ENCODE measurements at regions not wholly inside any gene's neighbourhood (a gene's known extent, or its start where the extent isn't known, plus 50 kb on each side); places are given as distances from the start of the nearest gene placed in this dataset.

- TF ChIP-seq CTCF (IDR thresholded peaks at IDR 0.05; ENCODE audit: low read depth, low read length) (no peak), POLR2A (IDR thresholded peaks at IDR 0.05; ENCODE audit: extremely low read depth, insufficient read length) (no peak)
Observed at GRCh38 chr3:107975529-107976201, 115.2 kb downstream of the CD47 start.
